ENCODE measurements at regions not wholly inside any gene's neighbourhood (a gene's known extent, or its start where the extent isn't known, plus 50 kb on each side); places are given as distances from the start of the nearest gene placed in this dataset.
"Not testable (repeated sequence)": the region's sequence is repeated elsewhere in the genome, so short reads cannot be mapped to it uniquely, and the experiment has no call there.

DNA sequence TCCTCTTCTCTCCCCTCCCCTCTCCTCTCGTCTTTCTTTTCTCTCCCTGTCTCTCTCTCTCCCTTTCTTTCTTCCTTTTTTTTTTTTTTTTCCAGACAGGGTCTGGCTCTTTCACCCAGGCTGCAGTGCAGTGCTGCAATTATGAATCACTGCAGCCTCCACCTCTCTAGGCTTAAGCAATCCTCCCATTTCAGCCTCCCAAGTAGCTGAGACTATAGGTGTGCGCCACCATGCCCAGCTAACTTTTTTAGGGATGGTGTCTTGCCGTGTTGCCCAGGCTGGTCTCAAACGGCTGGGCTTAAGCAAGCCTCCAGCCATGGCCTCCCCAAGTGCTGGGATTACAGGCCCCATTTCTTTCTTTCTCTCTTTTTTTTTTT is 59.9 kb upstream of the NCOA3 start:
- no peak for DNase-seq

DNA sequence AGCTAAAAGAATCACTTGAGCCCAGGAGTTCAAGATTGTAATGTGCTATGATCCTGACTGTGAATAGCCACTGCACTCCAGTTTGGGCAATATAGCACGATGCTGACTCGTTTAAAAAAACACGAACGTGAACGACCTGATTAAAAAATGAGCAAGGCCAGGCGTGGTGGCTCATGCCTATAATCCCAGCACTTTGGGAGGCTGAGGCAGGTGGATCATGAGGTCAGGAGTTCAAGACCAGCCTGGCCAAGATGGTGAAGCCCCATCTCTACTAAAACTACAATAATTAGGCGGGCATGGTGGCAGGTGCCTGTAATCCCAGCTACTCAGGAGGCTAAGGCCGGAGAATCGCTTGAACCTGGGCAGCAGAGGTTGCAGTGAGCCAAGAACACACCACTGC is 58.6 kb upstream of the NCOA3 start:
- DNase-seq = not testable (repeated sequence)

DNA sequence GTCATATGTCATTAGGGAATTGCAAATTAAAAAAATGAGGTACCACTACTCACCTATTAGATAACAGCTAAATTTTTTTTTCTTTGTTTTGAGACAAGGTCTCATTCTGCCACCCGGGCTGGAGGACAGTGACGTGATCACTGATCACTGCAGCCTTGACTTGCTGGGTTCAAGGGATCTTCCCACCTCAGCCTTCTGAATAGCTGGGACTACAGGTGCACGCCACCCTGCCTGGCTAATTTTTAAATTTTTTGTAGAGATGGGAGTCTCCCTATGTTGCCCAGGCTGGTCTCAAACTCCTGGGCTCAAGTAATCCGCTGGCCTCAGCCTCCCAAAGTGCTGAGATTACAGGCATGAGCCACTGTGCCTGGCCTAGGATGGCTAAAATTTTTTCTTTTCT is 57.1 kb upstream of the NCOA3 start:
- no peak for DNase-seq

DNA sequence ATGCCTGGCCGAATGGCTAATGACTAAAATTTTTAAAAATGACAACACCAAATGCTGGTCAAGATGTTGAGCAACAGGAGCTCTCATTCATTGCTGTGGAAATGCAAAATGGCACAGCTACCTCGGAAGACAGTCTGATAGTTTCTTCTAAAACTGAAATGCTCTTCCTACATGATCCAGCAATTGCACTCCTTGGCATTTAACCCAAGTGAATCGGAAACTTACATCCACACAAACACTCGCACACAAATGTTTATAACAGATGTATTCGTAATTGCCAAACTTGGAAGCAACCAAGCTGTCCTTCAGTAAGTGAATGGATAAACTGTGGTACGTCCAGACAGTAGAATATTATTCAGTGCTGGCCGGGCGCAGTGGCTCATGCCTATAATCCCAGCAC is 56.4 kb upstream of the NCOA3 start:
- no peak for DNase-seq

DNA sequence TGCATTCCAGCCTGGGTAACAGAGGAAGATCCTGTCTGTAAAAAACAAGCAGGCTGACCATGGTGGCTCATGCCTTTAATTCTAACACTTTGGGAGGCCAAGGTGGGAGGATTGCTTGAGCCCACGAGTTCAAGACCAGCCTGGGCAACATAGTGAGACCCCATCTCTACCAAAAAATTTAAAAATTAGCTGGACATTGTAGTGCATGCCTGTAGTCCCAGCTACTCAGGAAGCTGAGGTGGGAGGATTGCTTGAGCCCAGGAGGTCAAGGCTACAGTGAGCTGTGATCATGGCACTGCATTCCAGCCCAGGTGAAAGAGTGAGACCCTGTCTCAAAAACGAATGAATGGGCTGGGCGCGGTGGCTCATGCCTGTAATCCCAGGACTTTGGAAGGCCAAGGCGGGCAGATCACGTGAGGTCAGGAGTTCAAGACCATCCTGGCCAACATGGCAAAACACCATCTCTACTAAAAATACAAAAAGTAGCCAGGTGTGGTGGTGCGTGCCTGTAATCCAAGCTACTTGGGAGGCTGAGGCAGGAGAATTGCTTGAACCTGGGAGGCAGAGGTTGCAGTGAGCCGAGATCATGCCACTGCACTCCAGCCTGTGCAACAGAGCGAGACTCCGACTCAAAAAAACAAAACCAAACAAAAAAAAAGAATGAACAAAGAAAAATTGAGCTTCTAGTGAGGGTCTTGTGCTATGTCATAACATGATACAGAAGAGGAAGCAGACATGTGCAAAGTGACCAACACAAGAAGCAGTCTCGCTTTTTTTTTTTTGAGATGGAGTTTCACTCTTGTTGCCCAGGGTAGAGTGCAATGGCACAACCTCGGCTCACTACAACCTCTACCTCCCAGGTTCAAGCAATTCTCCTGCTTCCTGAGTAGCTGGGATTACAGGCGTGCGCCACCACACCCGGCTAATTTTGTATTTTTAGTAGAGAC is 54.1 kb upstream of the NCOA3 start:
- DNase-seq = not testable (repeated sequence)

DNA sequence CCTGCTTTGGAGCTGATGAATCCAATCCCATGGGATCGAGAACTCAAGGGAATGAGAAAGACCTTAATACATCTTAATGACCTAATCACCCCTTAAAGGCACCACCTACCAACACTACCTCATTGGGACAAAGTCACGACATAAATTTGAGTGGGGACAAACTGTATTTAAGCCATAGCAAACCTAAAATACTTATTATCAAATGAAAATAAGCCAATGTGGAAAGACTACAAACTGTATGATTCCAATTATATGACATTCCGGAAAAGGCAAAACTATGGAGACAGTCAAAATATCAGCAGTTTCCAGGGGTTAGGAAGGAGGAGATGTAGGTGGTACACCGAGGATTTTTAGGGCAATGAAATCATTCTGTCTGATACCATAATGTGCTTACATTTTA is 53.3 kb upstream of the NCOA3 start:
- no peak for DNase-seq

DNA sequence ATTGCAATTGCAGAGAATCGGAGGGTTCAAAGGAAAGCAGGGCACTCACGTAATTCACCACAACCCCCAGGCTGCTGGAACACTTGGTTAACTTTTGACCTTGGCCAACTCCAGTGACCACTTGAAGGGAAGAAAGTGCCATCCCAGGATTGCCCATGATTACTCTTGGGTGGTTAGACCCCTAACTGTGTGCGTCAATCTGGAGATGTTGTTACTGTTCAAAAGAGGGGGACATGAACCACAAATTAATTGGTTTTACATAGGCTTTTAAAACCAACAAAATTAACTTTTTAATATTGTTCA is 50.1 kb upstream of the NCOA3 start:
- DNase-seq = no peak
